ENCODE measurements at regions not wholly inside any gene's neighbourhood (a gene's known extent, or its start where the extent isn't known, plus 50 kb on each side); places are given as distances from the start of the nearest gene placed in this dataset.

DNA sequence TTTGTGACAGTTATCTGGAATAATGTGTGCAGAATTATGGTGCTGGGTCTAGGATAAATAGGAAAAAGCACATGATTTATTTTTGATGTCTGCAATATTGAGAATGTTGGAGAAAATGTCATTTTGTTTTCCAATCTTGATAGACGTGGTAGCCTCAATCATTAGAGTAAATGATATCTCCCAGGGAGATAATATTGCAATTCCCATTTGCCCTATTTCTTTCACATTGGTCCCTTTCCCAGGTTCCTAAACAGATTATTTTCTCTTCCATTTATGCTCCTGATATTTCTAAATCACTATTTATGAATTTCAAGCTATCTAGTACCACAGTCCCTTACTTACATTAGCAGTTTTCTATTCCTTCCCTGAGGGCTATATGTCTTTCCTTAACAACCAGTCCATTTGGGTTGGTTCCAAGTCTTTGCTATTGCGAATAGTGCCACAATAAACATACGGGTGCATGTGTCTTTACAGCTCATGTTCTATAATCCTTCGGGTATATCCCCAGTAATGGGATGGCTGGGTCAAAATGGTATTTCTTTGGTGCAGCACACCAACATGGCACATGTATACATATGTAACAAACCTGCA is 447.3 kb downstream of the PLA2G4A start:
- Mint-ChIP-seq H3K36me3 (ENCODE audit: low read depth) (no peaks in the 10 kb centered on the region), H3K27me3 (no peaks in the 10 kb centered on the region), H3K9me3 (no peaks in the 10 kb centered on the region), H3K4me3 (no peak overlapping the region), H3K4me1 (peaks cover 2% of the 10 kb centered on the region), H3K27ac (no peak overlapping the region)
- ATAC-seq (no peak), DNase-seq (no peak)

DNA sequence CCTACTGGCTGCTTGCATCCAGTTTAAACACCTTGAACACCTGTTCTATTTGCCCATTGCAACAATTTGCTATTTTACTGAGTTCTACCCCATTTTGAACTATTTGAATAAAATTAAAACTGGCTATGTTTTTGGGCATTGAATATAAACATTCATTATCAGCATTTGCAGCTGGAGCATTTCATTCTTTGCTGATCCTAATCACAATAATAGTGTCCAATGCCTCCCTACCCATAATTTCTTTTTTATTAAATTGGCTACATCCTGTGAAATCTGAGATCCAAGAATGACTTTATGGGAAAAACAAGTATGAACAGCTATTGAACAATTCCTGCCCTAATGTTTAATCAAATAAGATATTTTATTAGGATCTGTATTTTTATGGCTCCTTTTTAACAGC is 447.9 kb downstream of the PLA2G4A start:
- no peak overlapping the region for H3K4me3 Mint-ChIP-seq
- no peaks in the 10 kb centered on the region for H3K27me3 Mint-ChIP-seq
- H3K4me1 Mint-ChIP-seq = peaks cover 2% of the 10 kb centered on the region
- no peak overlapping the region for H3K27ac Mint-ChIP-seq
- DNase-seq (no peak), ATAC-seq (no peak)
- H3K9me3 Mint-ChIP-seq = no peaks in the 10 kb centered on the region
- H3K36me3 Mint-ChIP-seq (ENCODE audit: low read depth) = no peaks in the 10 kb centered on the region

DNA sequence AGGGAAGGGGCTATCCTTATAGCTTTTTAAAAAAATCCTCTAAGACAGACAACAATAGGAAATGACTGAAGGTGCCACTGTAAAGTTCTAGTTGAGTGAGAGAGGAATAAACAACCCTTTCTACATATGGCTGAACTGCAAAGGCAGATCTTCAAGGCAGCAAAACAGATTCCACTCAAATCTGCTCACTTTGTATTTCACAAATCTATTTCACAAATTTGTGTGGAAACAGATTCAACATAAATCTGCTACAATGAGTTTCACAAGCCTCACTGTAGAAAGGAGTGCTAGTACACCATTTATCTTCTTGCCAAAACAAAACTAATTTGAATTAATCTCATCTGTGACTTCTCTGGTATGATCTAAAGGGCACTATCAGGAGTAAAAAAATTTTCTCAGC is 451.3 kb downstream of the PLA2G4A start:
- no peaks in the 10 kb centered on the region for H3K4me1 Mint-ChIP-seq

DNA sequence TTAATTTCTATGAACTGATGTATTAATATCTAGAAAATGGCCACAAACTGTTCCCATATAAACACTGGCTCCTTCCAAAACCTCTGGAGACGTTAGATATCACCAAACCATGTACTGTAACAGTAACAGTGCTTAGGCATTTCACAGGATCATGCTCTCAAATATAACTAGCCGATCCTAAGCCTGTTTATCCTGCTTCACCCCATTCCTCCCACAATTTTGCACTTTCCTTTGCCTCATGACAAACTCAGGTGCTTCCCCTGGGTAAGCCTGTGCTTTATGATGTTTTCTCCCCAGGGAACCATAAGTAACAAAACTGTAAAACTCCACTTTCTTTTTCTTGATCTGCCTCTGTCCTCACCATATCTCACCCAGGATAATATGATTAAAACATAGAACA is 452.3 kb downstream of the PLA2G4A start:
- Mint-ChIP-seq H3K36me3 (ENCODE audit: low read depth) (no peaks in the 10 kb centered on the region), H3K4me1 (no peaks in the 10 kb centered on the region), H3K4me3 (no peak overlapping the region), H3K27ac (no peak overlapping the region), H3K27me3 (no peaks in the 10 kb centered on the region), H3K9me3 (no peaks in the 10 kb centered on the region)
- DNase-seq (no peak), ATAC-seq (no peak)

More for the DNA sequence above, 451.3 kb downstream of the PLA2G4A start:
- Mint-ChIP-seq H3K27ac (no peak overlapping the region), H3K36me3 (ENCODE audit: low read depth) (no peaks in the 10 kb centered on the region), H3K9me3 (no peaks in the 10 kb centered on the region), H3K27me3 (no peaks in the 10 kb centered on the region), H3K4me3 (no peak overlapping the region)
- ATAC-seq (no peak), DNase-seq (no peak)

- no peaks in the 10 kb centered on the region for H3K9me3 Mint-ChIP-seq
- H3K4me1 Mint-ChIP-seq = no peaks in the 10 kb centered on the region
- ATAC-seq = no peak
- no peaks in the 10 kb centered on the region for H3K27me3 Mint-ChIP-seq
- no peak for DNase-seq
- H3K27ac Mint-ChIP-seq = no peak overlapping the region
- no peaks in the 10 kb centered on the region for H3K36me3 Mint-ChIP-seq (ENCODE audit: low read depth)
- H3K4me3 Mint-ChIP-seq = no peak overlapping the region
Measured at GRCh38 chr1:187283984-187284383, 455.2 kb downstream of the PLA2G4A start.

GRCh38 chr1:187294421-187295201 is 465.9 kb downstream of the PLA2G4A start:
- no peak for DNase-seq
- no peak overlapping the region for H3K4me3 Mint-ChIP-seq
- H3K4me1 Mint-ChIP-seq = no peaks in the 10 kb centered on the region
- no peak overlapping the region for H3K27ac Mint-ChIP-seq
- no peaks in the 10 kb centered on the region for H3K27me3 Mint-ChIP-seq
- no peak for ATAC-seq
- H3K9me3 Mint-ChIP-seq = peaks cover 10% of the 10 kb centered on the region
- H3K36me3 Mint-ChIP-seq (ENCODE audit: low read depth) = no peaks in the 10 kb centered on the region

DNA sequence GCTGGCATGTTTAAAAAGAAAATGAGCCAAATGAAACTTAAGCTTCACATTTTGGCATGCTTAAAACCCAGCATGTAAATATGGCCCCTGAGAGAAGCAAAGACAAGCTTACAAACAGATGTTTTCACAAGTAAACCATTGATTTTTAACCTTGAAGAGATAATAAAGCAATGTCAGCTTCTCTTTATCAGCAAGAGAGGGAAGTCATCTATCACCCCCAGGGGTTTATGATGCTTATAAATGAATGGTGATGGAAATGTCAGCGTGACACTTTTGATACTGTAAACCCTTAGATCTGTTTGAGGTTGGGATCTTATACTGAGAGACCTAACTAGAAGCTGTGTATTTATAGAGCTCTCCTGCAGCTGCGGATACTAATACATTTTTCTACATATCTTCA is 471.3 kb downstream of the PLA2G4A start:
- no peak for DNase-seq
- Mint-ChIP-seq H3K9me3 (peaks cover 7% of the 10 kb centered on the region), H3K4me3 (no peak overlapping the region), H3K36me3 (ENCODE audit: low read depth) (no peaks in the 10 kb centered on the region), H3K27me3 (no peaks in the 10 kb centered on the region), H3K4me1 (no peaks in the 10 kb centered on the region), H3K27ac (no peak overlapping the region)
- ATAC-seq = no peak

DNA sequence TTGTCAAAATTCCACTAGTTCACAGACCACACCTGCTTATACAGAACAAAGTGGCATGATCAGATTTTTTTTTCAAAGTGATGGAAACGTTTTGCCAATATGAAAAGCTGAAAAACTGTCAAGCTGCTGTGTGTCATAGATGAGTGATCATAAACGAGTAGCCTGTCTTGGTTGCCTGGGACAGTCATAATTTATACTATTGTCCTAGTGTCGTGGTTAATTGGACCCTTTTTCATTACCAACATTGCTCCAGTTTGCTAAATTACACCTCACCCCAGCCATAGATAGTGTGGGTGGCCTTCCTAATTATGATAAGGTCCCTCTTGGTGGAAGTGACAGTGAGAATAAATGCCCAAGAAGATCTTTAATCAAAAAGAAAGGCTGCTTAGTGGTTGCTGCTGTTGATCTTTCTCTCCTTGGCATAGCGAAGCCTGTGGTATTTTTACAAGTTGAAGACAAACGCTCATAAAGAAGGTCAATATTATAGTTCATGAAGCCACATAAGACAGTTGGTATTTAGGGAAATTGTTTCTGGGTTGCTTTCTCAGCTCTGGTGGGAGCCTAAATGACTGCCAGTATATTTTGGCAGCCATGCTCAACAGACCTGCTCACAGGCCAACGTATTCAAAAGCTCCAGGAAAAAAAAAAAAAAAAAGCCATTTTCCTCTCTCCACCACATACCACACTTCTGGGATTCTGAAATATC is 478.1 kb downstream of the PLA2G4A start:
- H3K36me3 Mint-ChIP-seq (ENCODE audit: low read depth) = no peaks in the 10 kb centered on the region
- ATAC-seq = no peak
- H3K9me3 Mint-ChIP-seq = peaks cover 7% of the 10 kb centered on the region
- H3K27ac Mint-ChIP-seq = no peak overlapping the region
- no peaks in the 10 kb centered on the region for H3K4me1 Mint-ChIP-seq
- H3K4me3 Mint-ChIP-seq = no peak overlapping the region
- no peaks in the 10 kb centered on the region for H3K27me3 Mint-ChIP-seq
- no peak for DNase-seq

DNA sequence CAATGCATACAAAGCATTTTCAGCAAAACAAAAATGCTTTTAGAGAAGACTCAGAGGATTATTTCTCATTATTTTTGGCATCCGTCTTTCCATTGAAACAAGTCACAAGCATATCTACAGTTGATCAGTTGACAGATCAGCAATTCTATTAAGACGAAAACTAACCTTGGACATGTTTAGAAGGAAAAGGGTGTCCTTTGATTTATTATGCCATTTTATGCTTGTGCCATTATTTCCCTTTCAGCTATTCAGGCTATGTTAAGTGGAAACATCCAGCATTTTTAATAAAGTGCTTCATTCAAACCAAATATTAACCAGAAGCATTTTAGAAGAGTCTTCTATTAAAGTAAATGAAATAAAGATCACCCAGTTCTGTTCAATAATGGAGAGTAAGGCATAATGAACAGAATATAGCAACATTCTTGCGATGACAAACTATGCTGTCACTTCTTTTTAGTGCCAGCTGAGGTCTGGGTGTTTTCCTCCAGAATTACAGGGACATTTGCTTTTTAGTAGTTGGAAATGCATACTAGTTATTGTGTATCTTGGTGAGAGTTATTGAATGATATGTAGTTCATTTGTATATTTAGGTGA is 481.4 kb downstream of the PLA2G4A start:
- Mint-ChIP-seq H3K36me3 (ENCODE audit: low read depth) (no peaks in the 10 kb centered on the region), H3K9me3 (no peaks in the 10 kb centered on the region), H3K27ac (no peak overlapping the region), H3K4me3 (no peak overlapping the region), H3K27me3 (no peaks in the 10 kb centered on the region), H3K4me1 (no peaks in the 10 kb centered on the region)
- no peak for ATAC-seq
- no peak for DNase-seq

- Mint-ChIP-seq H3K27me3 (no peaks in the 10 kb centered on the region), H3K36me3 (ENCODE audit: low read depth) (no peaks in the 10 kb centered on the region), H3K27ac (no peak overlapping the region), H3K4me1 (no peaks in the 10 kb centered on the region), H3K4me3 (no peak overlapping the region), H3K9me3 (peaks cover 1% of the 10 kb centered on the region)
- DNase-seq = no peak
- no peak for ATAC-seq
Measured at GRCh38 chr1:187313115-187313514, 484.4 kb downstream of the PLA2G4A start.

GRCh38 chr1:187326557-187326956 is 497.8 kb downstream of the PLA2G4A start:
- no peak for ATAC-seq
- Mint-ChIP-seq H3K36me3 (ENCODE audit: low read depth) (no peaks in the 10 kb centered on the region), H3K27ac (no peak overlapping the region), H3K4me1 (no peaks in the 10 kb centered on the region), H3K27me3 (no peaks in the 10 kb centered on the region), H3K4me3 (no peak overlapping the region), H3K9me3 (peaks cover 4% of the 10 kb centered on the region)
- DNase-seq = no peak

DNA sequence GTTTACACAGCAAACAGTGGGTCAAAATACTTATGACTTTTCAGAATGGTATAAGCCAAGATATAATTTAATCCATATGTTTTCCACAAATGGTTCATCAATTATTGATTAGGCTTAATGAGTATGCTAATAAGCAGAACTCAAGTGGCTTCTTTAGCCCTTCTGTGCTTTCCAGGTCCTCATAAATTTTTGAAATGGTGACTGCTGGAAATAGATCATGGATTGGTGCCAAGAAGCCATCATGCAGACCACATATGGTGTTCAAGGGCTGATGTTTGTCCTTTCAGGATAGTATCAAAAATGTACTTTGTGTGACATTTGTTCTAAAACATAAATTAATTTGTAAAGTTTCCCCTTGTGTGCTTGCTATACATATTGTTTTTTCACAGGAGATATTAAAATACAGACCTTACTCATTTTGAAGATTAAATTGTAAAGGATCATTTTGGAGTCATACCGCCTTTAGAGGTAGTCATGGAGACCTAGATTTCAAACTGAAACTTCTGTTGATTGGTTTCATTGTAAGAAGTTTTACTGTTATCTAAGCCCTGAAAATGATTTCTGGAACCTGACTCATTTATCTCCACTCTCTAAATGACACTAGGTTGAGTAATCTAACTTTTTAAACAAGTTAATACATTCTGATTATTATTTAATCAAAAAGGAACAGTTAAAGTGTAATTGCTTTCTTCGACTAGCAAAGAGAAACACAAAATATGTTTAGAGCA is 507.9 kb downstream of the PLA2G4A start:
- peaks cover 4% of the 10 kb centered on the region for H3K9me3 Mint-ChIP-seq
- DNase-seq = no peak

GRCh38 chr1:187338762-187339412 is 510.1 kb downstream of the PLA2G4A start:
- H3K4me3 Mint-ChIP-seq = no peak overlapping the region
- no peak for DNase-seq

More for the DNA sequence above, 507.9 kb downstream of the PLA2G4A start:
- no peak overlapping the region for H3K4me3 Mint-ChIP-seq
- no peaks in the 10 kb centered on the region for H3K4me1 Mint-ChIP-seq
- no peaks in the 10 kb centered on the region for H3K36me3 Mint-ChIP-seq (ENCODE audit: low read depth)
- H3K27ac Mint-ChIP-seq = no peak overlapping the region
- no peak for ATAC-seq
- no peaks in the 10 kb centered on the region for H3K27me3 Mint-ChIP-seq

DNA sequence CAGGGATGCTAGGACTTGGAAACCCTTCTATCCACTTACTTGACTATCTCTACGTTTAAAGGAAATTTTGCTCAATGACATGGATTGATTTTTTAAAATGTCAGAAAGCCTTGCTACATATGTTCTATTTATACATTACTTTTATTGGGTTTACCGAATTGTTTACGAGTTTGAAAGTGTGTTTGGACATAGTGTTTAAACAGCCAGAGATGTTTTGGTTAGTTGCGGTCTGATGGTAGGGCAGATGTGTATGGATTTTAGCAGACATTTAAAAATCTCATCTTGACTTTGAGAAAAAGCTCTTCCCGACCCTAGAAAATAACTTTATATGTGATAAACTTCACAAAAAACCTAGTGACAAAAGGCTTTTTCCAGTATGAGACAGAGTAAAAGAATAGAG is 513.7 kb downstream of the PLA2G4A start:
- Mint-ChIP-seq H3K27ac (no peak overlapping the region), H3K27me3 (no peaks in the 10 kb centered on the region), H3K36me3 (ENCODE audit: low read depth) (no peaks in the 10 kb centered on the region), H3K4me1 (no peaks in the 10 kb centered on the region), H3K9me3 (peaks cover 4% of the 10 kb centered on the region), H3K4me3 (no peak overlapping the region)
- no peak for ATAC-seq
- no peak for DNase-seq

More at GRCh38 chr1:187338762-187339412, 510.1 kb downstream of the PLA2G4A start:
- no peak for ATAC-seq
- Mint-ChIP-seq H3K36me3 (ENCODE audit: low read depth) (no peaks in the 10 kb centered on the region), H3K27ac (no peak overlapping the region), H3K27me3 (no peaks in the 10 kb centered on the region), H3K4me1 (no peaks in the 10 kb centered on the region), H3K9me3 (peaks cover 4% of the 10 kb centered on the region)

Data from activated naive CD8-positive, alpha-beta T cell treated with anti-CD3 and anti-CD28 coated beads, Interleukin-2, amount 50 U/mL, for 24 hours (primary cell).